Testis (tissue), 2 donors: ENCODE measurements at regions not wholly inside any gene's neighbourhood (a gene's known extent, or its start where the extent isn't known, plus 50 kb on each side); places are given as distances from the start of the nearest gene placed in this dataset.

Experiments used
- POLR2A ChIP-seq: fragments of 450-650 bp; IDR thresholded peaks from one replicate; pipeline ENCODE4 v1.6.1; 2017; ENCODE audit warnings: antibody characterized with exemption, mild to moderate bottlenecking, moderate library complexity
- TF ChIP-seq, protein P1 (sequence below), 3 experiments: fragments of 450-650 bp in 2 of 3; fragments of 200-600 bp in 1 of 3; sonication (generic) in 1 of 3; IDR thresholded peaks; one replicate each; pipeline ENCODE4 v1.5.1; 2016 to 2019; ENCODE audit warnings: antibody characterized with exemption in 3 of 3, mild to moderate bottlenecking in 2 of 3, moderate library complexity in 1 of 3

DNA sequence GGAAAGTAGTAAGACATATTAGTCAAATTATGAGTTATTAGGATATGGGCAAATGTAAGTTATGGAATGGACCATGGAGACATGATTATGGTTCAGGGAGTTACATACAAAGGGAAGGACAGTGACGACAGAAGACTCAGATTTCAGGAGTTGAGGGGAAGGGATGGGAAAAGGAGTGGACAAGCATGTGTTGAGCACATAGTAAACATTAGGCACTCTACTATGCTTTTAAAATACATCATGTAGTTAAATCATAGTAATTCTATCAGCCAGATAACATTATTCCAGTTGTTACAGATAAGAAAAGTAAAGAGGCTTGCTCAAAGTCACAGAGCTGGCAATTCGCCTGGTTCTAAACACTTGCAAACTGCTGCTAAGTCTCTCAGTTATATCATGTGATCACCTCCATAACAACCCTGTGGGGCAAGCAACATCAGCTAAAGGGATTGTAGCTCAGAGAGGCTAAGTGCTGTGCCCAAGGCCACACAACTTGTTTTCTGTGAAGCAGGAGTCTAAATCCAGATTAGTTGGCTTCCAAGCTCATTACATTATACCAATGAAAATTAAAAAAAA, 115.2 kb upstream of the MDFIC start:
- TF ChIP-seq POLR2A, result no peak
- TF ChIP-seq, protein P1, sequence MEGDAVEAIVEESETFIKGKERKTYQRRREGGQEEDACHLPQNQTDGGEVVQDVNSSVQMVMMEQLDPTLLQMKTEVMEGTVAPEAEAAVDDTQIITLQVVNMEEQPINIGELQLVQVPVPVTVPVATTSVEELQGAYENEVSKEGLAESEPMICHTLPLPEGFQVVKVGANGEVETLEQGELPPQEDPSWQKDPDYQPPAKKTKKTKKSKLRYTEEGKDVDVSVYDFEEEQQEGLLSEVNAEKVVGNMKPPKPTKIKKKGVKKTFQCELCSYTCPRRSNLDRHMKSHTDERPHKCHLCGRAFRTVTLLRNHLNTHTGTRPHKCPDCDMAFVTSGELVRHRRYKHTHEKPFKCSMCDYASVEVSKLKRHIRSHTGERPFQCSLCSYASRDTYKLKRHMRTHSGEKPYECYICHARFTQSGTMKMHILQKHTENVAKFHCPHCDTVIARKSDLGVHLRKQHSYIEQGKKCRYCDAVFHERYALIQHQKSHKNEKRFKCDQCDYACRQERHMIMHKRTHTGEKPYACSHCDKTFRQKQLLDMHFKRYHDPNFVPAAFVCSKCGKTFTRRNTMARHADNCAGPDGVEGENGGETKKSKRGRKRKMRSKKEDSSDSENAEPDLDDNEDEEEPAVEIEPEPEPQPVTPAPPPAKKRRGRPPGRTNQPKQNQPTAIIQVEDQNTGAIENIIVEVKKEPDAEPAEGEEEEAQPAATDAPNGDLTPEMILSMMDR (IDR thresholded peaks at IDR 0.05), result no peak
